Osteoblast (primary cell): ENCODE measurements at regions not wholly inside any gene's neighbourhood (a gene's known extent, or its start where the extent isn't known, plus 50 kb on each side); places are given as distances from the start of the nearest gene placed in this dataset.

Experiments used
- DNase-seq: peaks from one replicate; pipeline ENCODE4 v3.0.0; 2011; ENCODE audit warnings: low spot score, mixed read lengths; ENCODE audit not compliant: insufficient read length; ENCODE audit errors: missing footprints
- H2AFZ ChIP-seq: 2 replicates; pipeline ENCODE4 v1.6.0; 2011; ENCODE audit warnings: mild to moderate bottlenecking, low read length
- H3K27ac ChIP-seq: 2 replicates; pipeline ENCODE4 v1.5.1; 2011; ENCODE audit warnings: mild to moderate bottlenecking, low read depth, low read length, moderate library complexity
- H3K27me3 ChIP-seq: 2 replicates; pipeline ENCODE4 v1.6.0; 2012; ENCODE audit warnings: mild to moderate bottlenecking, control low read depth, inconsistent platforms, low read length, moderate library complexity; ENCODE audit not compliant: insufficient read depth
- H3K36me3 ChIP-seq: 2 replicates; pipeline ENCODE4 v1.5.1; 2011; ENCODE audit warnings: mild to moderate bottlenecking, low read length, control low read depth, moderate library complexity; ENCODE audit not compliant: insufficient read depth
- H3K4me1 ChIP-seq: 2 replicates; pipeline ENCODE4 v1.5.1; 2011; ENCODE audit warnings: mild to moderate bottlenecking, low read length, control low read depth, moderate library complexity; ENCODE audit not compliant: insufficient read depth
- H3K4me2 ChIP-seq: 2 replicates; pipeline ENCODE4 v1.6.0; 2011; ENCODE audit warnings: mild to moderate bottlenecking, low read length; ENCODE audit not compliant: insufficient read depth
- H3K4me3 ChIP-seq: fragments of 200-600 bp; sonication (generic); 3 replicates; pipeline ENCODE4 v1.5.1; 2012; ENCODE audit warnings: mild to moderate bottlenecking, low read length, inconsistent platforms; ENCODE audit not compliant: insufficient read depth
- H3K79me2 ChIP-seq: 2 replicates; pipeline ENCODE4 v1.6.0; 2012; ENCODE audit warnings: mild to moderate bottlenecking, low read length, control low read depth, inconsistent platforms; ENCODE audit not compliant: insufficient read depth
- H3K9me3 ChIP-seq: 2 replicates; pipeline ENCODE4 v1.5.1; 2011; ENCODE audit warnings: low read depth, low read length, control low read depth
- H4K20me1 ChIP-seq: 2 replicates; pipeline ENCODE4 v1.6.0; 2012; ENCODE audit warnings: mild to moderate bottlenecking, low read length, control low read depth; ENCODE audit not compliant: insufficient read depth
- TF ChIP-seq, protein P1 (sequence below): IDR thresholded peaks from 2 replicates; pipeline ENCODE4 v1.5.1; 2011; ENCODE audit warnings: mild to moderate bottlenecking, low read depth, low read length, moderate library complexity; ENCODE audit errors: extremely low read depth

DNA sequence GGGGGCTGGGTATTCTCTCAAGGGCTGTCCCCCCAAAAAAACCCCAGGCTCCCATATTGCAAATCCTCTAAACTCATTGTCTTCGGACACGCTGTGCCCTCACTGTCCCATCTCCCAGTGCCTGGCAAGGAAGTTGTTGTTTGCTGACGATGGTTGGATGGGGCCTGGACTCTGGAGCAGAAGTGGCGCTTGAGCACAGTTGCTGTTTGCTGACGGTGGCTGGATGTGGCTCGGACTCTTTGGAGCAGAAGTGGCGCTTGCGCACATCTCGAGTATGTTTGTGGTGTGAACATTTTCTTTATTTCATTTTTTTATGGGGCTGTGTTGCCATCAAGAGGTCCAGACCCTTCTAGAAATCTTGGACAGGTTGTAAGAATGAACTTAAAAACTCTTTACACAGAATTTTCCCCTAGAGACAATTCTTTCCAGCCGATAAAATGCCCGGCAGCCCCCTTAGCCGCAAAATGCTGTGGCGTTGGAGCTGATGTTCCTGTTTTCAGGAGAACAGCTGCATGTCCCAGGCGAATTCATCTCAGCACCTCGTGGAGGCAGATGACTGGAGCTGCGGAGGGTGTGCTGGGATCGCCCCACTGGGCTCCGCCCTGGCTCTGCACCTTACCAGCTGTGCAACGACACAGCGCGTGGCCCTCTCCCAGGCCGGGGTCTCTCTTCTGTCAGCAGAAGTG lies 1167.4 kb downstream of the BRD1 start:
- no peaks in the 10 kb centered on the region for H3K79me2 ChIP-seq
- no peak overlapping the region for H3K27ac ChIP-seq
- no peak for DNase-seq
- TF ChIP-seq, protein P1, sequence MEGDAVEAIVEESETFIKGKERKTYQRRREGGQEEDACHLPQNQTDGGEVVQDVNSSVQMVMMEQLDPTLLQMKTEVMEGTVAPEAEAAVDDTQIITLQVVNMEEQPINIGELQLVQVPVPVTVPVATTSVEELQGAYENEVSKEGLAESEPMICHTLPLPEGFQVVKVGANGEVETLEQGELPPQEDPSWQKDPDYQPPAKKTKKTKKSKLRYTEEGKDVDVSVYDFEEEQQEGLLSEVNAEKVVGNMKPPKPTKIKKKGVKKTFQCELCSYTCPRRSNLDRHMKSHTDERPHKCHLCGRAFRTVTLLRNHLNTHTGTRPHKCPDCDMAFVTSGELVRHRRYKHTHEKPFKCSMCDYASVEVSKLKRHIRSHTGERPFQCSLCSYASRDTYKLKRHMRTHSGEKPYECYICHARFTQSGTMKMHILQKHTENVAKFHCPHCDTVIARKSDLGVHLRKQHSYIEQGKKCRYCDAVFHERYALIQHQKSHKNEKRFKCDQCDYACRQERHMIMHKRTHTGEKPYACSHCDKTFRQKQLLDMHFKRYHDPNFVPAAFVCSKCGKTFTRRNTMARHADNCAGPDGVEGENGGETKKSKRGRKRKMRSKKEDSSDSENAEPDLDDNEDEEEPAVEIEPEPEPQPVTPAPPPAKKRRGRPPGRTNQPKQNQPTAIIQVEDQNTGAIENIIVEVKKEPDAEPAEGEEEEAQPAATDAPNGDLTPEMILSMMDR, result no peak
- no peaks in the 10 kb centered on the region for H3K4me1 ChIP-seq
- no peak overlapping the region for H3K4me3 ChIP-seq
- no peak overlapping the region for H2AFZ ChIP-seq
- no peaks in the 10 kb centered on the region for H3K36me3 ChIP-seq
- H3K27me3 ChIP-seq, result no peaks in the 10 kb centered on the region
- no peaks in the 10 kb centered on the region for H4K20me1 ChIP-seq
- H3K4me2 ChIP-seq, result no peak overlapping the region
- H3K9me3 ChIP-seq, result no peaks in the 10 kb centered on the region

DNA sequence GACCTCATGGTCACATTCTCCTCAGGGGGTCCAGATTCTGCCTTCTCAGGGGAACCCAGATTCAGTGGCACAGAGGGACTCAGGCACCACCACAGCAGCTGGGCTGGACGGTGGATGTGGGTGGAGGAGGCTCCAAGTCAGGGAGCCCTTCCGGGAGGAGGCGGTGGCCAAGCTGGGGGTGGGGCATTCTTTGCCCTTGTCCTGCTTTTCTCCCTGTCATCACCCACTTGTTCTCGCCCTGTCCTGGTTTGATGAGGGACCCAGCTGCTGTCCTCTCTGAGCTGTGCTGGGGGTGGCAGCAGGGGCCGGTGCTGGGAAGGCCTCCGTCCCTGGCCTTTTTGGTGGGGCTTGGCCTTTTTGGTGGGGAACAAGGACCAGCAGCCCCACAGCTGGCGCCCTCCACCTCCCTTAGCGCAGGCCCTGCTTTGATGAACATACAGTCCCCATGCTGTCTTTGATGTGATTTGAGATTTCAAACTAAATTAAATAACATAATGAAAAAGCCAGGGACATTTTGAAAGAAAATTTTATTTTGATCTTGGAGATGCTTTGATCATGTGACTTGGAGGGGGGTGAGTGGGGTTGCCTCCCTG lies 1168.2 kb downstream of the BRD1 start:
- H2AFZ ChIP-seq, result no peak overlapping the region
- H3K9me3 ChIP-seq, result no peaks in the 10 kb centered on the region
- no peaks in the 10 kb centered on the region for H4K20me1 ChIP-seq
- H3K27me3 ChIP-seq, result no peaks in the 10 kb centered on the region
- no peak overlapping the region for H3K27ac ChIP-seq
- H3K4me3 ChIP-seq, result no peak overlapping the region
- no peaks in the 10 kb centered on the region for H3K36me3 ChIP-seq
- no peak for DNase-seq
- H3K4me2 ChIP-seq, result no peak overlapping the region
- no peaks in the 10 kb centered on the region for H3K4me1 ChIP-seq
- TF ChIP-seq, protein P1, result no peak
- H3K79me2 ChIP-seq, result no peaks in the 10 kb centered on the region

DNA sequence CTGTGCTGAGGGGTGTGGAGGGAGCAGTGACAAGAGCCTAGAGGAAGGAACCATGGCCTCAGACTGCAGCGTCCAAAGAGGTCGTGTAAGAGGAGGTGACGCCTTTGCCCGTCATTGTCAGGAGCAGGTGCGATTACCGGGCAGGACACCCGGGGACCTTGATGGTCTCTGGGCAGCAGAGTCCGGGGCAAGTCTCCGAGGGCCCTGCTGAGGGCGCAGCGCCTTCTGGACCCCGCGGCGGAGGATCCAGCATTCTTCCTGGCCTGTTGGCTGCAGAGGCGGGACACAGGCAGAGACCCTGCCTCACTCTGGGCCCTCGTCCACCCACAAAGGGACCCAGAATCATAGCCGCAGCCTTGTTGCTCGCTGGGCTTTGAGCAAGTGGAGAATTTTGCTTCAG lies 1168.8 kb downstream of the BRD1 start:
- no peaks in the 10 kb centered on the region for H3K79me2 ChIP-seq
- TF ChIP-seq, protein P1, result no peak
- no peaks in the 10 kb centered on the region for H3K4me1 ChIP-seq
- no peaks in the 10 kb centered on the region for H4K20me1 ChIP-seq
- no peak overlapping the region for H3K4me2 ChIP-seq
- DNase-seq, result no peak
- no peak overlapping the region for H2AFZ ChIP-seq
- H3K27ac ChIP-seq, result no peak overlapping the region
- H3K9me3 ChIP-seq, result no peaks in the 10 kb centered on the region
- no peaks in the 10 kb centered on the region for H3K36me3 ChIP-seq
- no peak overlapping the region for H3K4me3 ChIP-seq
- H3K27me3 ChIP-seq, result no peaks in the 10 kb centered on the region

DNA sequence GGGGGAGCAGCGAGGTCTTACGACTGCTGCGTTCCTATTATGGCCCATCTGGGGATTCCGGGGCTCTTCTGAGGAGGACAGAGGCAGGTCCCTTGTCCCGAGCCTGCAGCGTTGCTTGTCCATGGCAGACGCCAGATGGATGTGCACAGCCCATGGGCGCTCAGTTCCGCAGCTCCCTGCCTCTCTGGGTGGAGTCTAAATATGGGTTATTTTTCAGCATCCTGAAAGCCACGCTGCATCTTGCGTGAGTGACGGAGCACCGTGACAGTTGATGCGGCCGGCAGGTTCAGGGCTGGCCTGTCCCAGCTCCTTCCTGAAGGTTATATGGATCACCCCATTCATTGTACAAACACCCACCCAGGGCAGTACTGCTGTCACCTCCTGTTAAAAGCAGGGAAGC lies 1169.4 kb downstream of the BRD1 start:
- no peak overlapping the region for H2AFZ ChIP-seq
- DNase-seq, result no peak
- no peaks in the 10 kb centered on the region for H3K27me3 ChIP-seq
- H3K4me1 ChIP-seq, result no peaks in the 10 kb centered on the region
- no peaks in the 10 kb centered on the region for H3K36me3 ChIP-seq
- H3K79me2 ChIP-seq, result no peaks in the 10 kb centered on the region
- no peaks in the 10 kb centered on the region for H4K20me1 ChIP-seq
- H3K9me3 ChIP-seq, result no peaks in the 10 kb centered on the region
- H3K4me3 ChIP-seq, result no peak overlapping the region
- no peak overlapping the region for H3K4me2 ChIP-seq
- TF ChIP-seq, protein P1, result no peak
- H3K27ac ChIP-seq, result no peak overlapping the region
